ENCODE measurements at regions not wholly inside any gene's neighbourhood (a gene's known extent, or its start where the extent isn't known, plus 50 kb on each side); places are given as distances from the start of the nearest gene placed in this dataset.
"Not testable (repeated sequence)": the region's sequence is repeated elsewhere in the genome, so short reads cannot be mapped to it uniquely, and the experiment has no call there.

GRCh38 chr11:123344188-123344587 is 85.9 kb upstream of the GRAMD1B start:
- TF ChIP-seq CTCF (IDR thresholded peaks at IDR 0.05); POLR2AphosphoS5 (IDR thresholded peaks at IDR 0.05; ENCODE audit: insufficient read depth in 1 of 2, low read depth in 1 of 2); POLR2A (IDR thresholded peaks at IDR 0.05): not testable (repeated sequence)
